Neural progenitor cell (in vitro differentiated cells): ENCODE measurements at regions not wholly inside any gene's neighbourhood (a gene's known extent, or its start where the extent isn't known, plus 50 kb on each side); places are given as distances from the start of the nearest gene placed in this dataset.

Experiments used
- DNase-seq: peaks from one replicate; pipeline ENCODE4 v3.0.0-alpha.2; 2016; ENCODE audit warnings: low spot score
- H2AFZ ChIP-seq: fragments of 200-600 bp; sonication (generic); replicated peaks from 2 replicates; pipeline ENCODE4 v1.6.1; 2016; ENCODE audit warnings: antibody characterized with exemption
- H3F3A ChIP-seq: fragments of 200-600 bp; sonication (generic); 2 replicates; pipeline ENCODE4 v1.6.1; 2016; ENCODE audit warnings: antibody characterized with exemption, low read depth
- H3K27ac ChIP-seq: fragments of 200-600 bp; sonication (generic); 2 replicates; pipeline ENCODE4 v1.5.1; 2016; ENCODE audit warnings: mild to moderate bottlenecking
- H3K27me3 ChIP-seq: fragments of 200-600 bp; sonication (generic); 2 replicates; pipeline ENCODE4 v1.6.1; 2016; ENCODE audit warnings: mild to moderate bottlenecking, moderate library complexity
- H3K36me3 ChIP-seq: fragments of 200-600 bp; sonication (generic); 2 replicates; pipeline ENCODE4 v1.5.1; 2016
- H3K4me1 ChIP-seq: fragments of 200-600 bp; sonication (generic); 2 replicates; pipeline ENCODE4 v1.6.1; 2016; ENCODE audit warnings: mixed run types
- H3K4me2 ChIP-seq: fragments of 200-600 bp; sonication (generic); 2 replicates; pipeline ENCODE4 v1.6.1; 2016
- H3K4me3 ChIP-seq: fragments of 200-600 bp; sonication (generic); 2 replicates; pipeline ENCODE4 v1.5.1; 2016
- H3K79me2 ChIP-seq: fragments of 200-600 bp; sonication (generic); 2 replicates; pipeline ENCODE4 v1.6.1; 2016; ENCODE audit warnings: low read depth
- H3K9ac ChIP-seq: fragments of 200-600 bp; sonication (generic); 2 replicates; pipeline ENCODE4 v1.6.1; 2016
- H3K9me3 ChIP-seq: fragments of 200-600 bp; sonication (generic); 2 replicates; pipeline ENCODE4 v1.5.1; 2016; ENCODE audit warnings: low read depth
- H4K20me1 ChIP-seq: fragments of 200-600 bp; sonication (generic); 2 replicates; pipeline ENCODE4 v1.6.1; 2016; ENCODE audit warnings: low read depth
- H3K27ac Mint-ChIP-seq: 3 replicates; pipeline ENCODE4 v1.8.0; 2021; ENCODE audit warnings: mixed read lengths
- H3K27me3 Mint-ChIP-seq: 2 replicates; pipeline ENCODE4 v1.8.0; 2022; ENCODE audit warnings: low read depth, mild to moderate bottlenecking, inconsistent platforms, moderate library complexity, mixed read lengths; ENCODE audit not compliant: insufficient read depth
- H3K36me3 Mint-ChIP-seq: 3 replicates; pipeline ENCODE4 v1.8.0; 2021; ENCODE audit warnings: mixed read lengths
- H3K4me1 Mint-ChIP-seq: 3 replicates; pipeline ENCODE4 v1.8.0; 2021; ENCODE audit warnings: mixed read lengths
- H3K4me3 Mint-ChIP-seq: 3 replicates; pipeline ENCODE4 v1.8.0; 2021; ENCODE audit warnings: mild to moderate bottlenecking, moderate library complexity, mixed read lengths
- H3K9me3 Mint-ChIP-seq: 3 replicates; pipeline ENCODE4 v1.8.0; 2020; ENCODE audit warnings: mixed read lengths
- CTCF ChIP-seq: fragments of 200-600 bp; sonication (generic); IDR thresholded peaks from 2 replicates; pipeline ENCODE4 v1.5.1; 2017; ENCODE audit warnings: antibody characterized with exemption, mild to moderate bottlenecking
- EZH2 ChIP-seq: fragments of 200-600 bp; sonication (generic); IDR thresholded peaks from 2 replicates; pipeline ENCODE4 v1.6.1; 2017; ENCODE audit warnings: antibody characterized with exemption, mild to moderate bottlenecking, moderate library complexity
- EZH2phosphoT487 ChIP-seq: fragments of 200-600 bp; sonication (generic); IDR thresholded peaks from 2 replicates; pipeline ENCODE4 v1.6.1; 2017; ENCODE audit warnings: antibody characterized with exemption

- H3K9me3 Mint-ChIP-seq: no peaks in the 10 kb centered on the region
- Histone ChIP-seq H3K36me3 (no peaks in the 10 kb centered on the region), H3K9me3 (no peaks in the 10 kb centered on the region), H3F3A (no peaks in the 10 kb centered on the region), H4K20me1 (no peaks in the 10 kb centered on the region), H3K4me3 (peak overlapping the region; percentile 32), H3K4me1 (no peaks in the 10 kb centered on the region), H2AFZ (peak overlapping the region; percentile 24), H3K79me2 (no peaks in the 10 kb centered on the region), H3K27me3 (no peaks in the 10 kb centered on the region), H3K4me2 (no peak overlapping the region), H3K27ac (no peak overlapping the region), H3K9ac (no peak overlapping the region)
- H3K36me3 Mint-ChIP-seq: no peaks in the 10 kb centered on the region
- H3K4me3 Mint-ChIP-seq: no peak overlapping the region
- H3K27me3 Mint-ChIP-seq: no peaks in the 10 kb centered on the region
- TF ChIP-seq EZH2 (no peak), EZH2phosphoT487 (no peak), CTCF (no peak)
- no peak overlapping the region for H3K27ac Mint-ChIP-seq
- H3K4me1 Mint-ChIP-seq: no peaks in the 10 kb centered on the region
- DNase-seq: peak; percentile 23
Measured at GRCh38 chr3:176362191-176362731, 835.0 kb downstream of the TBL1XR1 start.

GRCh38 chr3:176359211-176359610, 838.1 kb downstream of the TBL1XR1 start:
- Histone ChIP-seq H3K9me3 (no peaks in the 10 kb centered on the region), H3K4me3 (no peak overlapping the region), H3K79me2 (no peaks in the 10 kb centered on the region), H3K27me3 (no peaks in the 10 kb centered on the region), H4K20me1 (no peaks in the 10 kb centered on the region), H3F3A (no peaks in the 10 kb centered on the region), H3K27ac (no peak overlapping the region), H3K4me1 (no peaks in the 10 kb centered on the region), H2AFZ (no peak overlapping the region), H3K4me2 (no peak overlapping the region), H3K36me3 (no peaks in the 10 kb centered on the region), H3K9ac (no peak overlapping the region)
- no peak for DNase-seq
- H3K9me3 Mint-ChIP-seq: no peaks in the 10 kb centered on the region
- H3K4me1 Mint-ChIP-seq: no peaks in the 10 kb centered on the region
- H3K27me3 Mint-ChIP-seq: no peaks in the 10 kb centered on the region
- no peak overlapping the region for H3K4me3 Mint-ChIP-seq
- TF ChIP-seq EZH2phosphoT487 (no peak), CTCF (peak; percentile 50)
- no peaks in the 10 kb centered on the region for H3K36me3 Mint-ChIP-seq
- H3K27ac Mint-ChIP-seq: no peak overlapping the region

GRCh38 chr3:176357891-176358290, 839.4 kb downstream of the TBL1XR1 start:
- H3K4me3 Mint-ChIP-seq: no peak overlapping the region

More at GRCh38 chr3:176357891-176358290, 839.4 kb downstream of the TBL1XR1 start:
- Histone ChIP-seq H3K27me3 (no peaks in the 10 kb centered on the region), H3K9me3 (no peaks in the 10 kb centered on the region), H4K20me1 (no peaks in the 10 kb centered on the region), H3F3A (no peaks in the 10 kb centered on the region), H3K27ac (no peak overlapping the region), H3K4me2 (no peak overlapping the region), H3K79me2 (no peaks in the 10 kb centered on the region), H2AFZ (no peak overlapping the region), H3K4me1 (no peaks in the 10 kb centered on the region), H3K4me3 (no peak overlapping the region), H3K36me3 (no peaks in the 10 kb centered on the region), H3K9ac (no peak overlapping the region)
- Mint-ChIP-seq H3K4me1 (no peaks in the 10 kb centered on the region), H3K27ac (no peak overlapping the region), H3K9me3 (no peaks in the 10 kb centered on the region), H3K36me3 (no peaks in the 10 kb centered on the region), H3K27me3 (peaks cover 2% of the 10 kb centered on the region)
- DNase-seq: no peak
- TF ChIP-seq CTCF (no peak), EZH2phosphoT487 (no peak), EZH2 (no peak)
